GM23248 (cell line): ENCODE measurements at regions not wholly inside any gene's neighbourhood (a gene's known extent, or its start where the extent isn't known, plus 50 kb on each side); places are given as distances from the start of the nearest gene placed in this dataset.

ENCODE experiments used
- DNase-seq: peaks from one replicate; pipeline ENCODE4 v3.0.0-alpha.2; 2015
- H2AFZ ChIP-seq: fragments of 200-600 bp; sonication (generic); 2 replicates; pipeline ENCODE4 v1.6.1; 2016; ENCODE audit warnings: antibody characterized with exemption
- H3F3A ChIP-seq: fragments of 200-600 bp; sonication (generic); 2 replicates; pipeline ENCODE4 v1.6.1; 2016; ENCODE audit warnings: mild to moderate bottlenecking, antibody characterized with exemption, mixed run types; ENCODE audit not compliant: insufficient read depth
- H3K27ac ChIP-seq: fragments of 200-600 bp; sonication (generic); 2 replicates; pipeline ENCODE4 v1.5.1; 2016; ENCODE audit warnings: mild to moderate bottlenecking
- H3K27me3 ChIP-seq: fragments of 200-600 bp; sonication (generic); replicated peaks from 2 replicates; pipeline ENCODE4 v1.6.1; 2016; ENCODE audit warnings: mild to moderate bottlenecking; ENCODE audit not compliant: insufficient read depth
- H3K36me3 ChIP-seq: fragments of 200-600 bp; sonication (generic); 2 replicates; pipeline ENCODE4 v1.6.1; 2016; ENCODE audit warnings: low read depth, mild to moderate bottlenecking
- H3K4me1 ChIP-seq: fragments of 200-600 bp; sonication (generic); 2 replicates; pipeline ENCODE4 v1.6.1; 2016; ENCODE audit warnings: mild to moderate bottlenecking; ENCODE audit not compliant: insufficient read depth
- H3K4me2 ChIP-seq: fragments of 200-600 bp; sonication (generic); one replicate; pipeline ENCODE4 v1.6.1; 2016; ENCODE audit warnings: mild to moderate bottlenecking; ENCODE audit not compliant: unreplicated experiment
- H3K4me3 ChIP-seq: fragments of 200-600 bp; sonication (generic); 2 replicates; pipeline ENCODE4 v1.5.1; 2016; ENCODE audit warnings: mild to moderate bottlenecking
- H3K79me2 ChIP-seq: fragments of 200-600 bp; sonication (generic); 2 replicates; pipeline ENCODE4 v1.6.1; 2016; ENCODE audit warnings: mild to moderate bottlenecking; ENCODE audit not compliant: insufficient read depth
- H3K9ac ChIP-seq: fragments of 200-600 bp; sonication (generic); 2 replicates; pipeline ENCODE4 v1.6.1; 2016; ENCODE audit warnings: mild to moderate bottlenecking
- H3K9me2 ChIP-seq: fragments of 200-600 bp; sonication (generic); 2 replicates; pipeline ENCODE4 v1.6.1; 2016; ENCODE audit warnings: mixed run types, mild to moderate bottlenecking, moderate library complexity; ENCODE audit not compliant: insufficient read depth
- H3K9me3 ChIP-seq: fragments of 200-600 bp; sonication (generic); one replicate; pipeline ENCODE4 v1.6.1; 2017; ENCODE audit warnings: low read depth
- H4K20me1 ChIP-seq: fragments of 200-600 bp; sonication (generic); 2 replicates; pipeline ENCODE4 v1.6.0; 2016; ENCODE audit not compliant: insufficient read depth
- EZH2 ChIP-seq: fragments of 200-600 bp; sonication (generic); IDR thresholded peaks from 2 replicates; pipeline ENCODE4 v1.6.1; 2018; ENCODE audit warnings: antibody characterized with exemption, mild to moderate bottlenecking; ENCODE audit not compliant: insufficient read depth, poor library complexity, severe bottlenecking
- EZH2phosphoT487 ChIP-seq: fragments of 200-600 bp; sonication (generic); IDR thresholded peaks from 2 replicates; pipeline ENCODE4 v1.6.1; 2018; ENCODE audit warnings: antibody characterized with exemption, moderate library complexity, mild to moderate bottlenecking, low read depth; ENCODE audit not compliant: insufficient read depth
- WGBS, 2 experiments: methylation state at CpG; one replicate each; pipeline ENCODE4 v1.1.6; 2015 to 2017; ENCODE audit warnings: low lambda C conversion rate in 2 of 2, low coverage in 1 of 2; ENCODE audit errors: missing lambda C conversion rate in 2 of 2; 5-methylcytosine and 5-hydroxymethylcytosine counted together
- in situ Hi-C: fragments of 300-500 bp; cut with MboI; formaldehyde crosslinking; loops from 2 replicates; pipeline ENCODE4 v1.15.0; 2020

GRCh38 chr11:45090607-45091006 lies 55.8 kb upstream of the PRDM11 start:
- Histone ChIP-seq H3K9ac (no peak overlapping the region), H3F3A (peaks cover 24% of the 10 kb centered on the region), H2AFZ (no peak overlapping the region), H3K4me3 (no peak overlapping the region), H3K79me2 (no peaks in the 10 kb centered on the region), H3K27ac (no peak overlapping the region), H3K27me3 (0 out of 2 replicates have a peak, but pooled peaks cover 1% of the 10 kb centered on the region), H4K20me1 (no peaks in the 10 kb centered on the region), H3K4me2 (no peak overlapping the region), H3K36me3 (no peaks in the 10 kb centered on the region), H3K9me2 (no peaks in the 10 kb centered on the region), H3K4me1 (peaks cover 59% of the 10 kb centered on the region), H3K9me3 (no peaks in the 10 kb centered on the region)
- TF ChIP-seq EZH2, result no peak
- TF ChIP-seq EZH2phosphoT487, result no peak
- in situ Hi-C loops, result loop anchor here (10.0 kb wide), 1 partner anchor 146 kb away; no protein-coding TSS in a partner anchor
- DNase-seq, result no peak
- 82 to 95% methylated on average over 3 of the region's 3 CpGs for WGBS, 2 experiments

- no peak for TF ChIP-seq EZH2phosphoT487
- no peak for TF ChIP-seq EZH2
Observed at GRCh38 chr11:45091563-45092403, 54.7 kb upstream of the PRDM11 start.

GRCh38 chr11:45092404-45092785 lies 54.0 kb upstream of the PRDM11 start:
- Histone ChIP-seq H3K36me3 (no peaks in the 10 kb centered on the region), H3K79me2 (no peaks in the 10 kb centered on the region), H2AFZ (no peak overlapping the region), H3K4me1 (peaks cover 55% of the 10 kb centered on the region), H3K9ac (no peak overlapping the region), H3K4me3 (no peak overlapping the region), H4K20me1 (no peaks in the 10 kb centered on the region), H3K27me3 (peaks cover 17% of the 10 kb centered on the region), H3K27ac (no peak overlapping the region), H3K4me2 (peak overlapping the region; percentile 16), H3K9me2 (no peaks in the 10 kb centered on the region), H3K9me3 (no peaks in the 10 kb centered on the region), H3F3A (peaks cover 24% of the 10 kb centered on the region)
- DNase-seq, result no peak
- WGBS, 2 experiments, result 87% methylated on average over 5 of the region's 5 CpGs
- TF ChIP-seq EZH2, result no peak
- TF ChIP-seq EZH2phosphoT487, result no peak
- in situ Hi-C loops, result loop anchor here (10.0 kb wide), 1 partner anchor 148 kb away; no protein-coding TSS in a partner anchor

More at GRCh38 chr11:45091563-45092403, 54.7 kb upstream of the PRDM11 start:
- H3K4me2 ChIP-seq, result peak overlapping the region; percentile 16
- H3K4me3 ChIP-seq, result no peak overlapping the region
- peaks cover 24% of the 10 kb centered on the region for H3F3A ChIP-seq
- no peak overlapping the region for H3K9ac ChIP-seq
- no peaks in the 10 kb centered on the region for H3K9me2 ChIP-seq
- peaks cover 11% of the 10 kb centered on the region; the same call in 1 of the 2 replicates for H3K27me3 ChIP-seq
- no peaks in the 10 kb centered on the region for H3K9me3 ChIP-seq
- no peak for DNase-seq
- H3K27ac ChIP-seq, result no peak overlapping the region
- no peaks in the 10 kb centered on the region for H4K20me1 ChIP-seq
- no peaks in the 10 kb centered on the region for H3K36me3 ChIP-seq
- peaks cover 59% of the 10 kb centered on the region for H3K4me1 ChIP-seq
- H2AFZ ChIP-seq, result no peak overlapping the region
- in situ Hi-C loops, result loop anchor here (10.0 kb wide), 1 partner anchor 147 kb away; no protein-coding TSS in a partner anchor
- H3K79me2 ChIP-seq, result no peaks in the 10 kb centered on the region
- 80 to 84% methylated on average over 11 of the region's 11 CpGs for WGBS, 2 experiments

GRCh38 chr11:45092901-45093760 lies 53.3 kb upstream of the PRDM11 start:
- no peaks in the 10 kb centered on the region for H4K20me1 ChIP-seq
- no peak overlapping the region for H3K9ac ChIP-seq
- no peaks in the 10 kb centered on the region for H3K9me2 ChIP-seq
- no peaks in the 10 kb centered on the region for H3K36me3 ChIP-seq
- 43 to 48% methylated on average over 15 of the region's 15 CpGs for WGBS, 2 experiments
- H3F3A ChIP-seq, result peaks cover 24% of the 10 kb centered on the region
- TF ChIP-seq EZH2, result no peak
- peak; percentile 77; the same call in 1 of the 2 replicates for TF ChIP-seq EZH2phosphoT487
- H3K4me2 ChIP-seq, result peak overlapping the region; percentile 42
- no peak overlapping the region for H3K27ac ChIP-seq
- in situ Hi-C loops, result loop anchor here (10.0 kb wide), 1 partner anchor 148 kb away; no protein-coding TSS in a partner anchor
- H3K4me3 ChIP-seq, result no peak overlapping the region
- peaks cover 21% of the 10 kb centered on the region for H3K27me3 ChIP-seq
- DNase-seq, result peak; percentile 71
- H2AFZ ChIP-seq, result no peak overlapping the region
- H3K9me3 ChIP-seq, result no peaks in the 10 kb centered on the region
- H3K4me1 ChIP-seq, result peaks cover 48% of the 10 kb centered on the region
- H3K79me2 ChIP-seq, result no peaks in the 10 kb centered on the region
